ENCODE measurements at regions not wholly inside any gene's neighbourhood (a gene's known extent, or its start where the extent isn't known, plus 50 kb on each side); places are given as distances from the start of the nearest gene placed in this dataset.

DNA sequence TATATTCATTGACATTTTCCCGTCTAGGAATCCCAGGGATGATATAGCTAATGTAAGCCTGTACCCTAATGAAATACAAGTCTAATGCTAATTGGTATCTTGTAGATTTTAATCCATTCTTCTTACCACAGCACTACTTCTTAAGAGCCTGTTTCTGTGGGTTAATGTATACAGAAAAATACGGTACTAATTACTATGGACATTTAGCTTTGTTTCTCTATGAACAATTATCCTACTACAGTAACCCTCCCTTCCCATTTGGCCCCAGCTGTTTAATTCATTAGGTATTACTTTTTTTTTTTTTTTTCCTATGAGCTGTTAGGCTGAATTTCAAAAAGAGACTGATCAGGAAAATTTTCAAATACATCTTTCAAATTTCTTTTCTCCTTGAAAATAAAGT, 245.1 kb upstream of the SLC7A11 start:
- no peaks in the 10 kb centered on the region for H3K36me3 ChIP-seq (ENCODE audit: control insufficient read depth, insufficient read depth, low read length)
- no peak for TF ChIP-seq CTCF (IDR thresholded peaks at IDR 0.05; ENCODE audit: insufficient read depth, low read length, poor library complexity, severe bottlenecking)
- DNase-seq (ENCODE audit: low read depth), result no peak
- H3K27me3 ChIP-seq (ENCODE audit: control insufficient read depth, insufficient read depth, low read length), result no peaks in the 10 kb centered on the region
- H3K4me3 ChIP-seq (ENCODE audit: low read depth, low read length), result no peak overlapping the region

- DNase-seq (ENCODE audit: low read depth), result no peak
- no peak for TF ChIP-seq CTCF (IDR thresholded peaks at IDR 0.05; ENCODE audit: insufficient read depth, low read length, poor library complexity, severe bottlenecking)
Observed at GRCh38 chr4:138485498-138485897, 243.3 kb upstream of the SLC7A11 start.

GRCh38 chr4:138475116-138475515, 233.0 kb upstream of the SLC7A11 start:
- DNase-seq (ENCODE audit: low read depth), result no peak
- no peak for TF ChIP-seq CTCF (IDR thresholded peaks at IDR 0.05; ENCODE audit: insufficient read depth, low read length, poor library complexity, severe bottlenecking)
- H3K27me3 ChIP-seq (ENCODE audit: control insufficient read depth, insufficient read depth, low read length), result no peaks in the 10 kb centered on the region
- H3K4me3 ChIP-seq (ENCODE audit: low read depth, low read length), result no peak overlapping the region
- H3K36me3 ChIP-seq (ENCODE audit: control insufficient read depth, insufficient read depth, low read length), result no peaks in the 10 kb centered on the region

More at GRCh38 chr4:138485498-138485897, 243.3 kb upstream of the SLC7A11 start:
- H3K36me3 ChIP-seq (ENCODE audit: control insufficient read depth, insufficient read depth, low read length), result no peaks in the 10 kb centered on the region
- no peak overlapping the region for H3K4me3 ChIP-seq (ENCODE audit: low read depth, low read length)
- H3K27me3 ChIP-seq (ENCODE audit: control insufficient read depth, insufficient read depth, low read length), result no peaks in the 10 kb centered on the region

GRCh38 chr4:138473339-138473738, 231.2 kb upstream of the SLC7A11 start:
- Histone ChIP-seq H3K4me3 (ENCODE audit: low read depth, low read length) (no peak overlapping the region), H3K36me3 (ENCODE audit: control insufficient read depth, insufficient read depth, low read length) (no peaks in the 10 kb centered on the region), H3K27me3 (ENCODE audit: control insufficient read depth, insufficient read depth, low read length) (no peaks in the 10 kb centered on the region)
- no peak for TF ChIP-seq CTCF (IDR thresholded peaks at IDR 0.05; ENCODE audit: insufficient read depth, low read length, poor library complexity, severe bottlenecking)
- no peak for DNase-seq (ENCODE audit: low read depth)

DNA sequence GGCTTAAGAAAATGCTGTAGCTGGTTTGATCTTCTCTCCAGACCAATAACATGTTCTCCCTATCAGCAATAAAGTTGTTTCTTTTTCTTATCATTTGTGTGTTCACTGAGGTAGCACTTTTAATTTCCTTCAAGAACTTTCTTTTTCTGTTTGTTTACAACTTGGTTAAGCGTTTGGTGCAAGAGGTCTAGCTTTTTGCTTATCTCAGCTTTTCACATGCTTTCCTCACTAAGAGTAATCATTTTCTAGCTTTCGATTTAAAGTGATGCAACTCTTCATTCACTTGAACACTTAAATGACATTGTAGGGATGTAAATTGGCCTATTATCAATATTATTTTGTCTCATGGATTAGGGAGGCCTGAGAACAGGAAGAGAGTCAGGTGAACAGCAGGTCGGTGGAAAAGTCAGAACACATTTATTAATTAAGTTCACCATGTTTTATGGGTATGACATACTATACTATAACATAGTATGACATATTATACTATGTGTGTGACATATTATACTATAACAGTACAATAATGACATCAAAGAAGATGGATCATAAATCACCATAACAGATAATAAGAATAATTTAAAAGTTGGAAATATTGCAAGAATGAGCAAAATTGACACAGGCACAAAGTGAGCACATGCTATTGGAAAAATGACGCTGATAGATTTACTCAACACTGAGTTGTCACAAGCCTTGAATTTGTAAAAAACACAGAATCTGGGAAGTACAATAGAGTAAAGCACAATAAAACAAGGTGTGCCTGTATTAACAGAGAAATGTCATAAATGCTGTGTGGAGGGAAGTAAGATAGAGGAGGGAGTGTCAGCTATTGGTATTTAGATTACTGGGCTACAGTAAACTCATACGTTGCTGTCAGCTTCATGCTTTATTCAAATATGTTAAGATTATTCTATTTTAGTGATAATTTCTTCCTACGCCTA, 218.6 kb upstream of the SLC7A11 start:
- Histone ChIP-seq H3K36me3 (ENCODE audit: control insufficient read depth, insufficient read depth, low read length) (no peaks in the 10 kb centered on the region), H3K4me3 (ENCODE audit: low read depth, low read length) (no peak overlapping the region), H3K27me3 (ENCODE audit: control insufficient read depth, insufficient read depth, low read length) (no peaks in the 10 kb centered on the region)
- TF ChIP-seq CTCF (IDR thresholded peaks at IDR 0.05; ENCODE audit: insufficient read depth, low read length, poor library complexity, severe bottlenecking), result no peak
- no peak for DNase-seq (ENCODE audit: low read depth)
